HG02943 (cell line): ENCODE measurements at regions not wholly inside any gene's neighbourhood (a gene's known extent, or its start where the extent isn't known, plus 50 kb on each side); places are given as distances from the start of the nearest gene placed in this dataset.
"Not testable (repeated sequence)": the region's sequence is repeated elsewhere in the genome, so short reads cannot be mapped to it uniquely, and the experiment has no call there.

Source experiments
- ATAC-seq: cut with Tn5 transposase; IDR thresholded peaks from one replicate; pipeline ENCODE4 v1.9.1; 2021; ENCODE audit warnings: mild to moderate bottlenecking, low read depth, moderate library complexity; ENCODE audit not compliant: unreplicated experiment

DNA sequence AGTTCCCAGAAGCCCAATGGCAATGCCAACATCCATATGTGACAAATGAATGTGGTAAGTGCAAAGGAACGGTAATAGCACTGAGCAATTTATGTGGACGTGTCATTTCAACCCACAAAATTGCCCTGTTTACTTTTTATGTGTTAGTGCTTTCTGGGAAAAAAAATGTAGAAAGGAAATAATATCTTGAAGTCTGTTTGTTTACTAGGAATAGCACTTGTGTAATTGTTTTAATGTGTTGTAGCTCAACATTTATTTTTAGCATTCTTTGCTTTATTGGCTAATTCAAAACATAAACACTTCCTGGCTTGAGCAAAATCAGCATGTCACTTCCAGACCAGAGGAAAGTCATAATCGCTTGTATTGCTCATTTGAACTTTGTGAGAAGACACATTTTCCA, 224.8 kb upstream of the KCNK2 start:
- ATAC-seq = no peak

GRCh38 chr1:214859647-214860046, 222.9 kb upstream of the KCNK2 start:
- ATAC-seq = no peak

- no peak for ATAC-seq
These were observed 220.9 kb upstream of the KCNK2 start for GRCh38 chr1:214861615-214862014.

DNA sequence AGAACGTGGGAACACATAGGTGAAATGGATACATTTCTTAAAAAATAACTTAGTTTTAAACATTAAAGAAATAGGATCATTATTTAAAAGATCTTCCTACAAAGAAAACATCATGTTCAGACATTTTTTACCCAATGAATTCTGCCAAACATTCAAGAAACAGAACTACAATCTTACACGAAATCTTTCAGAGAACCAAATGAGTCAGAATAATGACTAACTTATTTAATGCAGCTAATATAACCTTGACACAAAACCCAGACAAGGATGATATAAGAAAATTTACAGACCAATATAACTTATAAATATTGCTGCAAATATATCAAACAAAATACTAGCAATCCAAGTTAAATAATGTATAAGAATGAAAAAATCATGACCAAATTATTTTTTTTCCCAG, 220.1 kb upstream of the KCNK2 start:
- no peak for ATAC-seq

GRCh38 chr1:214864896-214865688, 217.4 kb upstream of the KCNK2 start:
- no peak for ATAC-seq

DNA sequence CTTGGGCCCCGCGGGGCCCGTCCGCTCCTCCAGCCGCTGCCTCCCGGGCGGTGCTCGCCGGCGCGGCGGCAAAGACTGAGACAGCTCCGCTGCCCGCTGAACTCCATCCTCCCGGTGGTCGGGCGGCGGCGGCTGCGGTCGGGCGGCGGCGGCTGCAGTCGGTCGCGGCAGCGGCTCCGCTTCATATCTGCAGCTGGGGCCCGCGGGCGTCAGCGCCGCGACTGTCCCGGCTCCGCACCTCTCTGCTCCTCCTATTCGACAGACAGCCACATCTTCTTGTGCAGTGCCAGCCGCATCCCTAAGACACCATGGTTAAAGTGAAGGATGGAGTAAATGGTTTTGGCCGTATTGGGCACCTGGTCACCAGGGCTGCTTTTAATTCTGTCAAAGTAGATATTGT, 212.1 kb upstream of the KCNK2 start:
- ATAC-seq = not testable (repeated sequence)

DNA sequence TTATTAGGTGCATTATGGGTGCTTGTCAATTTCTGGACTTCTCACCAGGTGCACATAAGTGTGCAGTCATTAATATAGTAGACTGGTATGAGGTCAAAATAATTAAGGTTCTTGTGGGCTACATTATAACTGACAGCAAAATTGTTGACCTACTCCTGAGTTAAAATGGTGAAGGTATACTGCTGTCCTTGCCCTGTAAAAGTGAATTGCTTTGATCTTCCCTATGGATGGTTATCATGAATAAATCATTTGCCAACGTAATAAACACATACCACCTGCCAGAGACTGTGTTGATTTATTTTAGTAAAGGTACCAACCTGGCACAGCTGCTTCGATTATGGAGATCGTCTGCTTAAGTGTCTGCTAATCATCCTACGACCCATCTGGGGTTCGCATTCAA, 201.6 kb upstream of the KCNK2 start:
- ATAC-seq = no peak

GRCh38 chr1:214882616-214883015, 199.9 kb upstream of the KCNK2 start:
- ATAC-seq = no peak

DNA sequence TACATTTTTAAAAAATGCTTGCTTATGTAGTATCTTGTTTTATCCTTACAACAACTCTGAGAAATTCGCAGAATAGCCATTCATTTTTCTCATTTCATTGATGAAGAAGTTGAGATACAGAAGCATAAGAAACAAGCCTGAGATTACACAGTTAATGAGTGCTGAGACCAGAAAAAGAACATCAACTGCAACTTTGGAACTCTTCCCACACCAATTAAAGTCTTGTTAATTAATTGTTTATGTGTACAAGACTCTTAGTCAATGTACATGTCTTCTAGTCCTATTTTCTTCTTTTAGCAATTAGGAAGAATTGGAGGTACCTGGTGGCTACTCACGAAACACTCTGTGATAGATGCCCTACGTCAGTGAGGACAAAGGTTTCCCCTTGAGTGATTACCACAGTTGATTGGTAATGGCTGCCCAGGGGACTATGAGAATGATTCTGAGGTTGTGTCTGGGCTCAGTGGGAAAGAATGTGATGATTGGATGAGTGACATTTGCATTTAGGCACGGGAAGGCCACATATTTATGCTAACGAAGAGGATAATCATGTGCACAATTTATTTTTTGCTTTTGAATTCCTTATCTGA, 187.4 kb upstream of the KCNK2 start:
- no peak for ATAC-seq

DNA sequence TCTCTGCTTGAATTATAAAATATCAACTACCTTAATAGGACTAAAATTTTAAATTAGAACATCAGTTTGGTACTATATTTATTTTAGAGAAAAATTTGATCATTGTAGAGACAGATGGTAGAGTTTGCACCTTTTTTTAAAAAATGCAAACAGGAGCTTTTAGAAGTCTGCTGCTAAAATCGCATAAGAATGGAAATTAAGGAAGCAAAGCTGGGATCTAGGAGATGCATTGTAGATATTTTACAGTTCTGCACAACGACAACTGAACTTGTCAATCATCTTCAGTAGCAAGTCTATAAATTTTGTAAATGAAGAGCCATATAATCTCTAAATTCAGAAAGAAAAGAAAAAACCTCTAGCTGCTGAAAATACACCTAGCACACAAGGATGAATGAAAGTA, 185.6 kb upstream of the KCNK2 start:
- no peak for ATAC-seq

DNA sequence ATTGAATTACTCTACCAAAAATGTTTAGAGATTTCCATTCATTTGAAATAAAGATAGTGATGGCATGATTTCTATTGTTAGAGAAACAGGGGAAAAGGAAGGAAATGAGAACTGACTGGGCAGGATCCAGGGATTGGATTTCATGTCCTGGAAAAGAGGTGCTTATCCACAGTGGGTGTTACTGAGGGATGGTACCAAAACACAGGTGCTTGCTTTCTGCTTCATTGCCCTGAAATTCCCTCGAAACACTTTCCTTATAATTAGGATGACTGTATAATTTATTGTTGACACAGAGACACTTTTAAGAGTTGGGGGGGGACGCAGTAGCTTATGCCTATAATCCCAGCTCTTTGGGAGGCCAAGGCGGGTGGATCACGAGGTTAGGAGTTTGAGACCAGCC, 185.0 kb upstream of the KCNK2 start:
- ATAC-seq = no peak

- no peak for ATAC-seq
These were observed 184.4 kb upstream of the KCNK2 start for GRCh38 chr1:214898161-214898560.

GRCh38 chr1:214898718-214899117, 183.8 kb upstream of the KCNK2 start:
- no peak for ATAC-seq

GRCh38 chr1:214899908-214900460, 182.6 kb upstream of the KCNK2 start:
- ATAC-seq = no peak

- no peak for ATAC-seq
These were observed 181.9 kb upstream of the KCNK2 start for GRCh38 chr1:214900590-214900989.

DNA sequence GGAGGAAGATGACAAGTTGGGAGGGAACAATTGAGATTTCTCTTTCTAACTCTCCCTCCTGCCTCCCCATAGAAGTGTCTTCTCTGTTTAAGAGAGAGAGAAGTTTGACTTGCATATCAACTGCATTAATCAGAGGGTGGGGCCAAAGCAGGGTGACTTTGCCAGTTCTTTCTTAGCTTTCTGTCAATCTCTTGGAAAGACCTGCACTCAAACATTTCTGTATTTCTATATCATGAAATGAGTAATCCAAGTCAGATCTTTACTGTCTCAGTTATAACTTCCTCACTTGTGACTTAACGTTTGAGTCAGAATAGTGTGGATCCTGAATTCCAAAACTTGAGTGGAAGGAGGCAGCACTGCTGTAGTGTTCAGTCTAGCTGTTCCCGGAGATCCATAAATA, 180.8 kb upstream of the KCNK2 start:
- ATAC-seq = no peak

GRCh38 chr1:214902636-214903320, 179.8 kb upstream of the KCNK2 start:
- ATAC-seq = no peak

GRCh38 chr1:214912127-214912526, 170.4 kb upstream of the KCNK2 start:
- no peak for ATAC-seq

GRCh38 chr1:214913966-214914365, 168.6 kb upstream of the KCNK2 start:
- no peak for ATAC-seq

GRCh38 chr1:214917081-214917635, 165.4 kb upstream of the KCNK2 start:
- no peak for ATAC-seq

GRCh38 chr1:214918745-214919144, 163.8 kb upstream of the KCNK2 start:
- no peak for ATAC-seq
